HEK293T (cell line): ENCODE measurements at regions not wholly inside any gene's neighbourhood (a gene's known extent, or its start where the extent isn't known, plus 50 kb on each side); places are given as distances from the start of the nearest gene placed in this dataset.

Source experiments
- ARNT ChIP-seq: fragments of 450-650 bp; IDR thresholded peaks from 2 replicates; pipeline ENCODE4 v1.6.1; 2017; ENCODE audit warnings: mild to moderate bottlenecking
- BHLHE40 ChIP-seq: fragments of 450-650 bp; IDR thresholded peaks from 2 replicates; pipeline ENCODE4 v1.6.1; 2016; ENCODE audit warnings: mild to moderate bottlenecking, moderate library complexity, borderline replicate concordance
- ELF4 ChIP-seq: fragments of 450-650 bp; IDR thresholded peaks from 2 replicates; pipeline ENCODE4 v1.6.1; 2017; ENCODE audit warnings: antibody characterized with exemption
- FOXA1 ChIP-seq: fragments of 450-650 bp; IDR thresholded peaks from 2 replicates; pipeline ENCODE4 v1.6.1; 2016; ENCODE audit warnings: mild to moderate bottlenecking
- FOXK2 ChIP-seq: fragments of 450-650 bp; IDR thresholded peaks from 2 replicates; pipeline ENCODE4 v1.6.1; 2016; ENCODE audit warnings: mild to moderate bottlenecking
- FOXM1 ChIP-seq: fragments of 450-650 bp; IDR thresholded peaks from 2 replicates; pipeline ENCODE4 v1.6.1; 2017; ENCODE audit warnings: mild to moderate bottlenecking, borderline replicate concordance
- HDGF ChIP-seq: fragments of 450-650 bp; IDR thresholded peaks from 2 replicates; pipeline ENCODE4 v1.6.1; 2017; ENCODE audit warnings: antibody characterized with exemption, borderline replicate concordance
- L3MBTL2 ChIP-seq: fragments of 450-650 bp; conservative IDR thresholded peaks from 2 replicates; pipeline ENCODE4 v1.6.1; 2016; ENCODE audit warnings: mild to moderate bottlenecking
- NFRKB ChIP-seq: fragments of 450-650 bp; IDR thresholded peaks from 2 replicates; pipeline ENCODE4 v1.6.1; 2016; ENCODE audit warnings: mild to moderate bottlenecking, moderate library complexity
- PKNOX1 ChIP-seq: fragments of 450-650 bp; IDR thresholded peaks from 2 replicates; pipeline ENCODE4 v1.6.1; 2016
- SP1 ChIP-seq: fragments of 450-650 bp; IDR thresholded peaks from 2 replicates; pipeline ENCODE4 v1.6.1; 2017
- SUZ12 ChIP-seq: fragments of 450-650 bp; IDR thresholded peaks from 2 replicates; pipeline ENCODE4 v1.6.1; 2016; ENCODE audit warnings: mild to moderate bottlenecking
- TARDBP ChIP-seq: fragments of 450-650 bp; IDR thresholded peaks from 2 replicates; pipeline ENCODE4 v1.6.1; 2016
- ZNF384 ChIP-seq: fragments of 450-650 bp; IDR thresholded peaks from 2 replicates; pipeline ENCODE4 v1.6.1; 2016

GRCh38 chr12:43292699-43293098 lies 259.3 kb downstream of the ADAMTS20 start:
- no peak for TF ChIP-seq SUZ12
- TF ChIP-seq ELF4: no peak
- TF ChIP-seq TARDBP: no peak
- no peak for TF ChIP-seq FOXM1
- TF ChIP-seq BHLHE40: no peak
- no peak for TF ChIP-seq HDGF
- TF ChIP-seq ZNF384: no peak
- TF ChIP-seq FOXA1: no peak
- no peak for TF ChIP-seq NFRKB
- TF ChIP-seq PKNOX1: no peak
- TF ChIP-seq ARNT: no peak
- TF ChIP-seq L3MBTL2: no peak
- no peak for TF ChIP-seq SP1
- no peak for TF ChIP-seq FOXK2
